SK-N-MC (cell line): ENCODE measurements at regions not wholly inside any gene's neighbourhood (a gene's known extent, or its start where the extent isn't known, plus 50 kb on each side); places are given as distances from the start of the nearest gene placed in this dataset.

ENCODE experiments used
- EZH2 ChIP-seq: fragments of 200-600 bp; sonication (generic); IDR thresholded peaks from one replicate; pipeline ENCODE4 v1.6.1; 2017; ENCODE audit warnings: antibody characterized with exemption
- POLR2AphosphoS5 ChIP-seq: IDR thresholded peaks from 2 replicates; pipeline ENCODE4 v1.6.1; 2012; ENCODE audit warnings: mild to moderate bottlenecking, low read depth, low read length, borderline replicate concordance

- TF ChIP-seq EZH2 (no peak), POLR2AphosphoS5 (no peak)
Measured at GRCh38 chr3:164658125-164658524, 420.2 kb downstream of the SI start.
